PFSK-1 (cell line): ENCODE measurements at regions not wholly inside any gene's neighbourhood (a gene's known extent, or its start where the extent isn't known, plus 50 kb on each side); places are given as distances from the start of the nearest gene placed in this dataset.

ENCODE experiments used
- POLR2AphosphoS5 ChIP-seq: IDR thresholded peaks from 2 replicates; pipeline ENCODE4 v1.6.1; 2012; ENCODE audit warnings: low read depth, mild to moderate bottlenecking, control low read depth, low read length, moderate library complexity
- SIN3A ChIP-seq: IDR thresholded peaks from 2 replicates; pipeline ENCODE4 v1.6.1; 2012; ENCODE audit warnings: mild to moderate bottlenecking, low read length, moderate library complexity, borderline replicate concordance; ENCODE audit not compliant: insufficient read depth
- TAF1 ChIP-seq: IDR thresholded peaks from 2 replicates; pipeline ENCODE4 v1.6.1; 2012; ENCODE audit warnings: low read length, control low read depth, borderline replicate concordance; ENCODE audit not compliant: insufficient read depth
- TF ChIP-seq, protein P1 (sequence below), 2 experiments: IDR thresholded peaks; 2 replicates each; pipeline versions ENCODE4 v1.6.1 to v1.8.0; 2011 to 2012; ENCODE audit warnings: low read depth in 2 of 2, low read length in 2 of 2, control low read depth in 1 of 2, inconsistent platforms in 1 of 2, mild to moderate bottlenecking in 1 of 2, moderate library complexity in 1 of 2; ENCODE audit not compliant: insufficient read depth in 1 of 2

- TF ChIP-seq TAF1 (no peak), SIN3A (no peak), POLR2AphosphoS5 (no peak)
- TF ChIP-seq, protein P1, sequence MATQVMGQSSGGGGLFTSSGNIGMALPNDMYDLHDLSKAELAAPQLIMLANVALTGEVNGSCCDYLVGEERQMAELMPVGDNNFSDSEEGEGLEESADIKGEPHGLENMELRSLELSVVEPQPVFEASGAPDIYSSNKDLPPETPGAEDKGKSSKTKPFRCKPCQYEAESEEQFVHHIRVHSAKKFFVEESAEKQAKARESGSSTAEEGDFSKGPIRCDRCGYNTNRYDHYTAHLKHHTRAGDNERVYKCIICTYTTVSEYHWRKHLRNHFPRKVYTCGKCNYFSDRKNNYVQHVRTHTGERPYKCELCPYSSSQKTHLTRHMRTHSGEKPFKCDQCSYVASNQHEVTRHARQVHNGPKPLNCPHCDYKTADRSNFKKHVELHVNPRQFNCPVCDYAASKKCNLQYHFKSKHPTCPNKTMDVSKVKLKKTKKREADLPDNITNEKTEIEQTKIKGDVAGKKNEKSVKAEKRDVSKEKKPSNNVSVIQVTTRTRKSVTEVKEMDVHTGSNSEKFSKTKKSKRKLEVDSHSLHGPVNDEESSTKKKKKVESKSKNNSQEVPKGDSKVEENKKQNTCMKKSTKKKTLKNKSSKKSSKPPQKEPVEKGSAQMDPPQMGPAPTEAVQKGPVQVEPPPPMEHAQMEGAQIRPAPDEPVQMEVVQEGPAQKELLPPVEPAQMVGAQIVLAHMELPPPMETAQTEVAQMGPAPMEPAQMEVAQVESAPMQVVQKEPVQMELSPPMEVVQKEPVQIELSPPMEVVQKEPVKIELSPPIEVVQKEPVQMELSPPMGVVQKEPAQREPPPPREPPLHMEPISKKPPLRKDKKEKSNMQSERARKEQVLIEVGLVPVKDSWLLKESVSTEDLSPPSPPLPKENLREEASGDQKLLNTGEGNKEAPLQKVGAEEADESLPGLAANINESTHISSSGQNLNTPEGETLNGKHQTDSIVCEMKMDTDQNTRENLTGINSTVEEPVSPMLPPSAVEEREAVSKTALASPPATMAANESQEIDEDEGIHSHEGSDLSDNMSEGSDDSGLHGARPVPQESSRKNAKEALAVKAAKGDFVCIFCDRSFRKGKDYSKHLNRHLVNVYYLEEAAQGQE (IDR thresholded peaks at IDR 0.05; ENCODE audit: insufficient read depth in 1 of 2, low read depth in 2 of 2, low read length in 2 of 2), result no peak
Observed at GRCh38 chr9:90385146-90385545, 257.5 kb downstream of the DIRAS2 start.
